NCI-H2196 (cell line): ENCODE measurements at regions not wholly inside any gene's neighbourhood (a gene's known extent, or its start where the extent isn't known, plus 50 kb on each side); places are given as distances from the start of the nearest gene placed in this dataset.

ENCODE experiments used
- DNase-seq: peaks from one replicate; lab custom pipeline; 2025; ENCODE audit not compliant: unreplicated experiment; lab: John Stamatoyannopoulos, UW

DNA sequence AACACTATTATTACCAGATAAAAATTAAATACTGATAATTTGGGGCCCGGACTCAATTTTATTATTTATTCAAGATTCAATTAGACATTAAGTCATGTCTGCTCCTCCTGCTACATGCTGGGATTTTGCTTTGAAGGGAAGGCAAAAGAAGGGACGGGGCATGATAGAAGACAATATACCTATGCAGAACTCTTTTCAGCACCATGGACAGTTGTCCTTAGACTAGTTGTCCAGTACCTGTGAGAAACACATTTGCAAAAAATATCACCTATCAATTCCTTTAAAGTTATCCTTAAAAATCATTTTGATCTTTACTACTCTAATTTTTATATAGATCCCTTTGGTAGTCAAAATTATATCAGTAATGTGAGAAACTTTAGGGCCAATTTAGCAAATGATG lies 100.2 kb upstream of the SULT1C3 start:
- no peak for DNase-seq

DNA sequence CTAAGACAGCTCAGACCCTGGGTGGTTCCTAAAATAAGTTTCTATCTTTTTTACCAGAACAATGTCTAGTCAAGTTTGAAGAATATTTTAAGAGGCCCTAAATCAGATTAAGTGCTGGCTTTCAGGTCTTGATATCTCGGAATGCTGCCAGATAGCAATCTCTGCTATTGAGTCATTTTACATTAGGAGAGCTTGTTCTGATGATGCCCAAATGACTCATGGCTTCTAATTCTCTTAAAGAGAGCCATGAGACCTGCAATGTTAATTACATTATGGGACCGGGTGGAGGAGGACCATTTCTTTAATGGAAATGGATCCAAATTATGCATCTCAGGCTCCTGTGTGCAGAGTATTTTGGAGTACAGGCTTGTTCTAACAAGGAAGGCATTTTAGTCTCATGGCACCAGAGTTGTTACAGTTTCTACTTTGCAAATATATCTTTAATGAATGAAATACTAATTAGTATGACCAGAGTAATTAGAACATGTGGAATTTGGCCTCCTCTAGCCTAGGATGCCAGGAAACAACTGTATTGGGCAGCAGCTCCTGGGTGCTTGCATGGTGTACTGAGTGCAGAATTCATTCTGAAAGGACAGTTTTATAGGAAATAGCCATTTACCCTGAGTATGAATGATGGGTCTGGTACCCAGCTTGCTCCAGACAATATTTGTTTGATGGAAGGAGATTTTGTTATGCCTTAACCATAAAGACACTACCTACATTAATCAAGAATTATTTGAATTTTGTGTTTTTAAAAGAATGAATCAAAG lies 94.0 kb upstream of the SULT1C3 start:
- no peak for DNase-seq

DNA sequence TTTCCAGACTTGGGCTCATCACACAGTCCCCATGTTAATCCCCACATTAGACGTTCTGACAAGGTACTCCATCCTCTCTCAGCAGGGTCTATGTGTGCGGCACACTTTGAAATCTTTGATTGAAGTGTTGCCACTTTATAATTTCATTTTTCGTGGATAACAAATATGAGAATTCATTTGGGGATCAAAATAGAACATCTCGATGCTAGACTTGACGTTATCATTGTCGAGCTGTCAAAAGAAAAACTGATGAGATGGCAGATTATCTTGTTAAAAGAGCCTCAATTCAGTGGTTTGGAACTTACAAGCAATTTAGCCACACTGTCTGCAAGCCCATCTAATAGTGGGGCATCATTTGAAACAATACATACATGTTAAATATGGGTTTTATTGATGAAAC lies 91.2 kb upstream of the SULT1C3 start:
- DNase-seq: no peak

DNA sequence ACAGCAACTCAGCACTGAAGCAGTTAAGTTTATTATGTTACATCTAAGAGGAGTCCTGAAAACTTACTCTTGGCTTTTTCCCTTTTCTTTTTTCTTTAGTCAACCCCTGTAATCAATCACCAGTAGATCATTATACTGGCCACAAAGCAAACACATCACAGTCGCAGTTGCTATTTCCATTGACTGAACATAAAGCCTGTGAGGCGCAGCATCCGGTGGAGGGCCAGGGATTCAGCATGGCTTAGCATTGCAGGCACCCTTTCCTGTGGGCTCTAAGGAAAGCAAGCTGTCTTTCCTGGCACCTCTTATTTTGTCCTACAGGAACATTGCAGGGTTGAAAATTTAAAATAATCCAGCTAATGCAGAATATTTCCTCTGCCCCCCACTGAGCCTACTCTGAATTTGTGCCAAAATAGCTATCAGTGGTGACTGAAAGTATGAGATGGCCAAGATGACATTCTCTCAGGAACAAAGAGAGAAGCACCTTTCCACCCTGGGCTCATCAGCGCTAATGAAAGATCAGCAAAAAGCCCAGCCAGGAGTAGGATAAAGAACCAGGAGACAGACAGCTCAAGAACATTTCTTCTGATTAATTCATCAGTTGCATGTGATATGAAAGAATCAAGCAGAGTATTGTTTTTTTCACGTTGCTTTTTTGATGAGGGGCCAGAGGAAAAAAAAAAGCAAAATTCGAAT lies 85.3 kb upstream of the SULT1C3 start:
- DNase-seq: no peak

DNA sequence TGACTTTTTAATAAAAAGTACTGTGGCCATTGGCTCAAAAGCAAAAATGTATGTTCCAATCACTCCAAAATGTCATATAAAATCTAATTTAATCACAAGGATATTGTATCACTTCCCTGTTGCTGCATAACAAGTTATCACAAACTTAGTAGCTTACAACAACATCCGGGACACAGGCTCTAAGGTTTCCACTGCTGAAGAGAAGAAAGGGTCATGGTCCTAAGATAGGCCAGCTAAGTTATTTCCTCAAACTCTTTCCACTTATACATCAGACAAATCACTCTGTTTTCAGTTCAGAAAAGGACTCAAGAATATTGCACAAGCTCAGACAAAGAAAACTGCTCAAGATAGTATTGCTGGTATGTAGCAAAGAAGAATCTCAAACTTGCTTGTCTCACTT lies 78.5 kb upstream of the SULT1C3 start:
- no peak for DNase-seq

DNA sequence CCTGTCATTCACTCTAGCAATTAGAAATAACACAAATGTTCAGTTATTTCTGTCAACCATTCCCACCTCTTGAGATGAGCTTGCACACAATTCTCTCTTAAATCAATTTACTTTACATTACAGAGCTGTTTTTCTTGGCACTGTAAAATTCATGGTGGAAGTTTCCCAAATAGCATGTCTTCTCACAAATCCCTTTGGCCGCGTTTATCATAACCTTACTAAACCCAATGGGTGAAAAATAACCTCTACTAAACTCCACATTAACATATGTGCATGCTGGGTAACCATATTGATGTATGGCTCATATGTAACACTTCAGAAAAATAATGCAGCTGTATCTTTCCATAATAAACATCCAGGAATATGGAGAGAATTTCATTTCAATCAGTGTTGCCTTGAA lies 75.5 kb upstream of the SULT1C3 start:
- no peak for DNase-seq

DNA sequence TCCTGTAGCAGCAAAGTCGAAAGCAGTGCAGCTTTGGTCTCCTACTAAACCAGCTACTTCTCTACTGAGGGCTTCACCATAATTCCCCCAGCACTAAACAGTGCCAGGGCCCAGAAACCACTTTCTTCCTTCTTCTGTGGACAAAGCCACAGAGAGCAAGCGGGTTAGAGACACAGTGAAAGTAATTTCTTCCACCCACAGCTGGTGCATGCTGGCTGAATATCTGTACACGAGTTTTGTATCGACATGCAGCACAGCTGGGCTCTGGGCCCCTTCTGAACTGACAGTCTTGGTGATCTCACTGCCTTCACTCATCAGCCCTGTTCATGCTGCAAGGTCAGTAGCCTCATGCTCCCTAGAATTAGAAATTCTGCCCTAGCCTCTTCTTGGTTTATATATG lies 74.0 kb upstream of the SULT1C3 start:
- DNase-seq: no peak

DNA sequence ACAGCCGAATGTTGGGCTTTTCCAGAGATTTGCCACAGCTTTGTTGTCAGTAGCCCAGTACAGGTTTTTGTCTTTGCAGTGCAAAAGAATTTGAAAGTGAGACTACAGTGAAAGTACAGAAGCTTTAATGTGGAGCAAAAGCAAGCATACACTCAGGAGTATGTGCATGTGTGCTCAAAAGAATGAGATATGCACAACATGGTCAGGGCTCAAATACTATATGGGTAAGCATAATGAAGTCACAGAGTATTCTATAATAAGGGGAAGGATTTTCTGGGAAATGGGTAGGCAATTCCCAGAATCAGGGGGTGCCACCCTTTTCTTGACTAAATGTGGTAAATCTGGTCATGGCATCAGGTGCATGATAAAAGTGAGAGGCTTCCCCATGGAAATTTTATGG lies 72.1 kb upstream of the SULT1C3 start:
- no peak for DNase-seq

DNA sequence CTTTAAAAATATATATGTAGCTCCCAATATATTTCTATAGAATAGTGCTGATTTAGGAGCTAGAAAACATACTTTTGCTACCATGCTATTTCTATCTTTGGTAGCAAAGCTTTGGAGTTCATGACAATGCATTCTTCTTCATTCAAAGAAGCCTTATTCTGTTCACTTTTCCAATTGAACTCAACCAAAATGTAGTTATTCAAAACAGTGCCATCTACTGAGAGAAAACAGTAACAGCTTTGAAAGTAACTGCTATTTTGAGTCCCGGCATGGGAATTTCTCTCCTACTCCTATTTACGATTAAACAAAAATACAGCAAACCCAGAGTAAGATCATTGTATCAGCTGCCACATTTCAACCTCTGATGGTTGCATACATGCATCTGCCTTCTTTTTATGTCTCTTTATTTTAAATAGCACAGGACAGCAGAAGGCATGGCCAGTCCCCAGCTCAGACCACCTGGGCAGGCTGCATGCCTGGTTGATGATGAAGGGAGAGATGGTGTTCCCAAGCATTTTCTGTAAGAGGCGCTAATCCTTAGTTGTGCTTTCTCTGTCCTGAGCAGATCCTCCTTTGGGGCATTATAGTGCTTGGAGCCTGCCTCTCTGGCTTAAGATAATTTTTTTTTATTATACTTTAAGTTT lies 69.7 kb upstream of the SULT1C3 start:
- no peak for DNase-seq

DNA sequence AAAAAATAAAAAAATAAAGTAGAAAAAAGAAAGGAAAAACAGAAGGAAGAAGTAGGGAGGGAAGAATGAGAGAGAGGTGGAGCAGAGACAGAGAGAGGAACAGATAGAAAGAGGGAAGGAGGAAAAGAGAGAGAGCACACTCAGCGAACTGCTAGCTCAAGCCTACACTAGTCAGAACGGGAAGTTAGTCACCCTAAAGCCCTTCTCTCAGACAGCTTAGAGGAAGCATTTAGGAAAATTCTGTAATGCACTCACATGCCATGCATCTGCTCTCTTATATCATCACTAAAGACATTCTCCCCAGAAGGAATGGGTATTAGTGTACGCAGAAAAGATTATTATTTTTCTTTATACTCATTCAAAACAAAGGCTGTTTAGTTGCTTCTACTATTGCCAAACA lies 68.1 kb upstream of the SULT1C3 start:
- DNase-seq: no peak

DNA sequence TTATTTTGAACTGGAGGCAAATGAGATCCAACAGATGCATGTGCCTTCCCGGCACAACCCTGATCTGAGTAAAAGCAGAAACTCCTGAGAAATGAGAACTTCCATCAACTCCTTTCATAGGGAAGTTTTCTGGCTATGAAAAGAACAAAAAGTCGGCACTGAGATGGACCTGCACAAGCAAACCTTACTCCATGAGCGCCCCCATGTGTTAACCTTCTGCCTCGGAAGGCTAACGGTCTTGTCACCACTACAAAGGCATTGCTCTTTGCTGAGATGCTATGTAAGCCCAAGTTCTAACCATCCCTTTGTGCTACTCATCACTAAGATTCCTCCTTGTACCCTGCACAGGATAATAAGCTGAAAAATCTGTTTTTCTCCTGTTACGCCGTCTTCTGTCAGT lies 57.3 kb upstream of the SULT1C3 start:
- DNase-seq: peak; percentile 17

DNA sequence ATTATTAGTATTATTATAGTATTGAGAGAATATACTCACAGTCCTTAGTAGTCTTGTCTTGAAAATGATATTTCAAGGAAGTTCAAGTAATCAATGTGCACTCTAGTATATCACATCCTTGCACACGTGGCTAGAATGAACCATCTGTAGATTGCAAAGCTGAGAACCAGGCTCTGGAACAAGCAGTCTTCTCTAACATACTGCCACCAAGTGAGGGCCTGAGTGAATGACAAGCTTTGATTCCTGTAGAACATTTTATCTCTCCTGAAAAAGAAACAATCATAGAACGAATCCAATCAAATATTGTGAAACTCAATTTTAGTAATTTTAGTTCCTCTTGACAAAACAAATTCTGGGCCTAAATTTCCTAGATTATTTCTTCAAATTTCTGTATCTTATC lies 55.3 kb upstream of the SULT1C3 start:
- no peak for DNase-seq

DNA sequence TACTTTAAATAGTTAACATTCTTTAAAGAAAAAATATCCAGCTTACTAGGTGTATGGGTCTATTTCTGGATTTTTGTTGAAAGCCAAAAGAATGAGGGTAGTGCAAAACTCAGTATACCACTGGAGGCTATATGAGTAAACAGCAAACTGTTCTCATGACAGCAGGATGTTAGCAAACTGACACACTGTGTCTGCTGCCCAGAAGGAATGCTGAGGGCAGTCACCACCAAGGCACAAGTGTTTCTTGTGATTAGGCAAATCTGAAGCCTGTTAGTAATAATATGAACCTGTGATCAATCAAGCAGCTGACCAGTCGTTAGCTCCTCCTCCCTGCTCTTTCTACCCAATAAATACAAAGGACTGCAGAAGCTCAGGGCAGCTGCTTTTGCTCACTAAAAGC lies 50.5 kb upstream of the SULT1C3 start:
- no peak for DNase-seq
